Loucy (cell line): ENCODE measurements at regions not wholly inside any gene's neighbourhood (a gene's known extent, or its start where the extent isn't known, plus 50 kb on each side); places are given as distances from the start of the nearest gene placed in this dataset.
A peak's percentile ranks its signal among the peaks of the same experiment; 100 is the strongest.

Experiments
- H2AFZ ChIP-seq: fragments of 200-600 bp; sonication (generic); 2 replicates; pipeline ENCODE4 v1.6.0; 2016; ENCODE audit warnings: antibody characterized with exemption, mild to moderate bottlenecking, low read length, moderate library complexity
- H3F3A ChIP-seq: fragments of 200-600 bp; 2 replicates; pipeline ENCODE4 v1.6.0; 2016; ENCODE audit warnings: antibody characterized with exemption, low read depth, mild to moderate bottlenecking
- H3K27me3 ChIP-seq: fragments of 200-600 bp; sonication (generic); 2 replicates; pipeline ENCODE4 v1.6.1; 2014; ENCODE audit warnings: low read length, mild to moderate bottlenecking; ENCODE audit not compliant: insufficient read depth, poor library complexity, severe bottlenecking
- H3K36me3 ChIP-seq: fragments of 200-600 bp; sonication (generic); 2 replicates; pipeline ENCODE4 v1.6.1; 2016; ENCODE audit warnings: low read length; ENCODE audit not compliant: insufficient read depth
- H3K4me1 ChIP-seq: fragments of 200-600 bp; sonication (generic); 2 replicates; pipeline ENCODE4 v1.5.1; 2014; ENCODE audit warnings: low read length, mild to moderate bottlenecking; ENCODE audit not compliant: insufficient read depth, poor library complexity, severe bottlenecking
- H3K4me2 ChIP-seq: fragments of 200-600 bp; sonication (generic); 2 replicates; pipeline ENCODE4 v1.6.0; 2014; ENCODE audit warnings: antibody characterized with exemption, low read length, low read depth, mild to moderate bottlenecking; ENCODE audit not compliant: poor library complexity, severe bottlenecking
- H3K4me3 ChIP-seq: fragments of 200-600 bp; sonication (generic); 2 replicates; pipeline ENCODE4 v1.5.1; 2014; ENCODE audit warnings: low read length, mild to moderate bottlenecking, mixed read lengths; ENCODE audit not compliant: poor library complexity, severe bottlenecking
- H3K79me2 ChIP-seq: fragments of 200-600 bp; sonication (generic); 2 replicates; pipeline ENCODE4 v1.6.1; 2014; ENCODE audit warnings: low read length; ENCODE audit not compliant: insufficient read depth
- H3K9ac ChIP-seq: fragments of 200-600 bp; sonication (generic); 2 replicates; pipeline ENCODE4 v1.6.0; 2014; ENCODE audit warnings: mild to moderate bottlenecking, low read depth, low read length, moderate library complexity; ENCODE audit not compliant: poor library complexity, severe bottlenecking
- H3K9me2 ChIP-seq: fragments of 200-600 bp; sonication (generic); replicated peaks from 2 replicates; pipeline ENCODE4 v1.6.1; 2016; ENCODE audit warnings: low read depth, low read length, mixed read lengths
- H3K9me3 ChIP-seq: fragments of 200-600 bp; sonication (generic); 2 replicates; pipeline ENCODE4 v1.6.1; 2014; ENCODE audit warnings: mild to moderate bottlenecking, antibody characterized with exemption, low read length, low read depth; ENCODE audit not compliant: insufficient read depth
- H4K20me1 ChIP-seq: fragments of 200-600 bp; sonication (generic); 2 replicates; pipeline ENCODE4 v1.6.0; 2014; ENCODE audit warnings: antibody characterized with exemption, low read length, mild to moderate bottlenecking; ENCODE audit not compliant: insufficient read depth, poor library complexity, severe bottlenecking
- CTCF ChIP-seq: fragments of 200-600 bp; sonication (generic); conservative IDR thresholded peaks from 2 replicates; pipeline ENCODE4 v1.5.1; 2014; ENCODE audit warnings: mild to moderate bottlenecking, antibody characterized with exemption, low read length
- EZH2phosphoT487 ChIP-seq: fragments of 200-600 bp; IDR thresholded peaks from 2 replicates; pipeline ENCODE4 v1.6.1; 2018; ENCODE audit warnings: antibody characterized with exemption, mild to moderate bottlenecking, moderate library complexity, borderline replicate concordance

- H3K9ac ChIP-seq: no peak overlapping the region
- no peaks in the 10 kb centered on the region for H3K36me3 ChIP-seq
- TF ChIP-seq CTCF (no peak), EZH2phosphoT487 (no peak)
- no peaks in the 10 kb centered on the region for H3F3A ChIP-seq
- no peaks in the 10 kb centered on the region for H3K9me2 ChIP-seq
- no peak overlapping the region for H2AFZ ChIP-seq
- H3K4me1 ChIP-seq: peaks cover 11% of the 10 kb centered on the region
- no peak overlapping the region for H3K4me2 ChIP-seq
- H3K79me2 ChIP-seq: no peaks in the 10 kb centered on the region
- H3K27me3 ChIP-seq: no peaks in the 10 kb centered on the region
- no peaks in the 10 kb centered on the region for H4K20me1 ChIP-seq
- no peaks in the 10 kb centered on the region for H3K9me3 ChIP-seq
- H3K4me3 ChIP-seq: no peak overlapping the region
Measured at GRCh38 chr2:134780972-134781371, 57.4 kb upstream of the ACMSD start.

- Histone ChIP-seq H3K36me3 (no peaks in the 10 kb centered on the region), H3F3A (no peaks in the 10 kb centered on the region), H3K9me3 (no peaks in the 10 kb centered on the region), H3K9ac (no peak overlapping the region), H4K20me1 (no peaks in the 10 kb centered on the region), H3K4me1 (peaks cover 11% of the 10 kb centered on the region), H3K9me2 (no peaks in the 10 kb centered on the region), H3K27me3 (no peaks in the 10 kb centered on the region), H2AFZ (no peak overlapping the region), H3K79me2 (no peaks in the 10 kb centered on the region), H3K4me3 (no peak overlapping the region), H3K4me2 (no peak overlapping the region)
- no peak for TF ChIP-seq EZH2phosphoT487
- no peak for TF ChIP-seq CTCF
Measured at GRCh38 chr2:134782107-134782506, 56.3 kb upstream of the ACMSD start.

GRCh38 chr2:134782792-134783191 lies 55.6 kb upstream of the ACMSD start:
- H3K9me2 ChIP-seq: no peaks in the 10 kb centered on the region
- H3K79me2 ChIP-seq: no peaks in the 10 kb centered on the region
- H3K27me3 ChIP-seq: no peaks in the 10 kb centered on the region
- H3K9ac ChIP-seq: no peak overlapping the region
- H3K4me3 ChIP-seq: no peak overlapping the region
- no peaks in the 10 kb centered on the region for H3K36me3 ChIP-seq
- H3K4me2 ChIP-seq: no peak overlapping the region
- H3K9me3 ChIP-seq: no peaks in the 10 kb centered on the region
- H3F3A ChIP-seq: no peaks in the 10 kb centered on the region
- TF ChIP-seq EZH2phosphoT487 (no peak), CTCF (peak; percentile 61)
- peaks cover 11% of the 10 kb centered on the region for H3K4me1 ChIP-seq
- H4K20me1 ChIP-seq: no peaks in the 10 kb centered on the region
- no peak overlapping the region for H2AFZ ChIP-seq
